ENCODE measurements at regions not wholly inside any gene's neighbourhood (a gene's known extent, or its start where the extent isn't known, plus 50 kb on each side); places are given as distances from the start of the nearest gene placed in this dataset.

DNA sequence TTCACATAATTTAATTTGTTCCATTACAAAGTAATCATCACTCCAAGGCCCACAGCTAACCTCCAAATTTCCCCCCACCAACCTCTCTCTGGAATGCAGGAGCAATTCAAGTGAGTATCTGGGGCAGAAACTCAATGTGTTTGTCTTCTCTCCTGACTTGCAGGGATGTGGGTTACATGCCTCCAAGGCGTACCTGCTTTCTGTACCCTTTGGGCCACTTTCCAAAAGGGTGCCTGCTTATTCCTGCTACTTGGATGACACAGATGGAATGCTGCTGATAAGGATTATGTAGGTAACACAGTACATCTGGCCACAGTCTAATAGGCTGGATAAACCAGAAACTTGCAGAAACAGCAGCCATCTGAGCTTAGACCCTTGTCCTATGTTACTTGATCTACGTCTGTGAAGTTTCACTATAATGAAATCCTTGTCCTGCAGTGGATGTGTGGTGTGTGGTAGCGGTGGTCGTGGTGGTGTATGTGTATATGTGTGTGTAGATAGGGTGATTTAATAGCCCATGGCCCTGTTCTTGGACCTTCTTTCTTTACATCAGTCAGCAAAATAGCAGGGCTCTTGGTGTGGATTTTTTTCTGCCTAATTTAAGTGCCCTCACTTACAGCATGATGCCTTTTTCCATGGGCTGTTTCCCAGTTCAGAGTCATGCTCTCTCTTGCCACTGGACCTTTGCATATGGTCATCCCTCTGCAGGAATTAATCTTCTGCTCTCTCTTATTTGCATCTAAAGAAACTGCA lies 175.9 kb downstream of the ZDHHC21 start:
- DNase-seq = no peak

DNA sequence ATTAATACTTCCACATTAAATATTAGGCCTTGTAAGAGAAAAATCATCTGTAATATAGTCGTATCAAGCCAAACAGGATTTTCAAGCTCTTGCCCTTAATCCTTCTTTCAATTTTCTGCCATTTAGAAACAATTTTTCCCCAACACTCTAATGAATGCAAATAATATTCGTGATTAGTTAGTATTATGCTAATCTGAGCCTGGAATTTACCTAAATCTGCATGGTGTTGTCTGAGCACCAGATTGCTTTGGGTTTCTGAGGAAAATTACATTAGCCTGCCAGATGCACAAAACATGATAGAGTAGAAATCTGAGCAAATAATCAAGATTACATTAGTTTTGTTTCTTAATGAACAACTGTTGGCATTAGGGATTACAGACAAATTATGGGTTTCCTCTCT lies 176.6 kb downstream of the ZDHHC21 start:
- no peak for DNase-seq

DNA sequence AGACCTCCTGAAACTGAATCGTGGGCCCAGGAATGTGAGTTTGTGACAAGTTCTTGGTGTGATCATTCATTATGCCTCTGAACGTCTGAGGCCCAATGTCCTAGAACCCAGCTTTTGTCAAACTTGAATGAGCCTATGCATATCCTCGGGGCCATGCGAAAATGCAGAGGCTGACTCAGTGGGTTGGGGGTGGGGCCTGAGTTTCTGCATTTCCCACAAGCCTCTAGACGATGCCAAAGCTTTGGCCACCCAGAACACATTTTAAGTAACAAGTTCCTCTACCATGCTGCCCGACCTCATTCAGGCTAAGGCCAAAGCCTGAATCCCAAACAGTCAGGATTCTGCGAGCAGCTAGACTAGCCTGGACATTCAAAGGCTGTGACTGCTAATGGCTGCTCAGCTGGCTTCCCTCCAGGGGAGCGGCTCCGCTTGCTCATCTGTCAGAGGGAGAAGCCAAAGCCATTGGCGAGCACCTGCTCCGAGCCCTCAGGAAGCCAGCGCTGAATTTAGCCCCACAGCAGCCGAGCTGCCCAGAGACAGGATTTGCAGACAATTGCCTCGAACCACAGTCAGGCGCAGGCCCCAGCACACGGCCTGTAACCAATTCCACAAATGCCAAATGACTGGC lies 177.5 kb downstream of the ZDHHC21 start:
- DNase-seq = no peak

DNA sequence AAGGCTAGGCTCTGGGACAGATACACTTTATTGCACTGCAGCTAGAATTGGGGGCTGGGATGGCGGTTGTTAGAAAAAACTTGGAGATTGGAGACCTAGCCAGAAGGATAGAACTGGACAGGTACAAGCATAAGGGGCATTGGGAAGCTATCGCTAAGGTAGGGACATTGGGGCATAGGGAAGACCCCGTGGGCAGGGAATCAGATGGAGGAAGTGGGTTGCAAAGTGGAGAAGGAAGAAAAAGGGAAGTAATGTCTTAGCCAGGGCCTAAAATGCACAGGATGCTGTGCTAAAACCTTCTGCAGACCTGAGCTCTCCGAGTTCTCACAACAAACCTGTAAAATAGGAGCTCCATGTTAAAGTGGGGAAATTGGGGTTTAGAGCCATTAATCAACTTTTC lies 178.2 kb downstream of the ZDHHC21 start:
- no peak for DNase-seq

DNA sequence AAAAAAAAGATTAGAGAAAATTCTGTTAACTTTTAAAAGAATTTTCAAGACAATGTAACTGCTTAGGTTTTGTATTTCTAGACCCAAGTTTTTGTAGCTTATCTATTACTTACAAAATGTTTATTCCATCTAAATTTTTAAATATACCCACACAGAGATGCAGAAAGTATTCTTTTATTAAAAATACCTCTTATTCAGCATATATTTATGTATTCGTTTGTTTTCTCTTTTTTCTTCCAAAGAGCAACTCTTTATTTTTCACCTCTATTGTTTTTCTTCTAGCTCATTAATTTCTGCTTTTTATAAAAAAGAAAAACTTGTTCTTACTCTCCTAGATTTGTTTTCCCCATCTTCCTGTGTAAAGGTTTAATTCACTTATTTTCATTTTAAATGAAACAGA lies 180.3 kb downstream of the ZDHHC21 start:
- no peak for DNase-seq

DNA sequence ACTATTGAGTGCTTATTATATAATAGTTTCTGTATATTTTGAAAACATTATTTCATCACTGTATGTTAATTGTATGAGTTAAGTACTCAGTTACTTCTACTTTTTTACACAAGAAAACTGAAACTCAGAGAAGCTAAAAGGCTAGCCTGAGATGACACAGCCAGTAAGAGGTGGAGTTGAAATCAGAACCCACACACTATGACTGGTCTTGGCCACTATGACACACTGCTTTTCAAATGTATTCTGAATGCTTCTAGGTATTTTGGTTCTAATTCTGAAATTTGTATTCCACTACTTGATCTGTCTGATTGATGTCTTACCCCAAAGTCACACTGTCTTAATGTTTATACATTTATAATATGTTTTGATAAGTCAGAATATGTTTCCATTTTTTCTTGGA lies 181.8 kb downstream of the ZDHHC21 start:
- no peak for DNase-seq

DNA sequence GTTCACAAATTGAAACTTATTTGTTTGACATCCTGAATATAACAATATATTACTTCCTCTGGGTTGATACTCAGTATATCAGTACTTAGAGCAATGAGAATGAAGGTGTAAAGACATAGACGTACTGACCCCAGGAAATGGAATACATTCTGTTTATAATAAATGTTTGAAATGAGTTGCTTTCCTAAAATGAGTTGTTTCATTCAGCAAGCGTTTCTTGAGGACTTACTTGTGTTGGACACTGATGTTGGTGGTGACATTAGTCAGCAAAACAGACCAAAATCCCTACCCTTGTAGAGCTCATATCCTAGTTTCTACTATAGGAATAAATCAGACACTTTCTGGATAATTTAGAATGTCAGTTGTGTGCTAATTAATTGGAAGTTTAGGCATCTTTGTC lies 184.3 kb downstream of the ZDHHC21 start:
- no peak for DNase-seq

DNA sequence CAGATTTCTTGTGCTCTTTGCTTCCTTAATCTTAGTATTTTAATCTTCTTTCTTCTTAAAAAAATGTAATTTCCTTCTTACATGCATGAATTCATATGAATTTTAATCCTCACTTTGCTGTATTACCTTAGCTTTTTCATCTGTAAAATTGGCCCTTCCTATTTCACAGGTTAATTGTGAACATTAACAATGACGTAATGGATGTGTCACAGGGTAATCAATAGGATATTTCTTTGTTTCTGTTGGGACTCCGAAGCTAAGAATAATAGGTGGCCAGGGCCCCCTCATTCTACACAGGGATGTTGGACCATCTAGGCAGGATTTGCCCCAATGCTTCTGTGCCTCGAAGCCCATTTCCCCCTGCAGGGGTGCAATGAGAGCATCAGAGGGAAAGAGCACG lies 187.4 kb upstream of the NFIB start:
- DNase-seq = no peak

DNA sequence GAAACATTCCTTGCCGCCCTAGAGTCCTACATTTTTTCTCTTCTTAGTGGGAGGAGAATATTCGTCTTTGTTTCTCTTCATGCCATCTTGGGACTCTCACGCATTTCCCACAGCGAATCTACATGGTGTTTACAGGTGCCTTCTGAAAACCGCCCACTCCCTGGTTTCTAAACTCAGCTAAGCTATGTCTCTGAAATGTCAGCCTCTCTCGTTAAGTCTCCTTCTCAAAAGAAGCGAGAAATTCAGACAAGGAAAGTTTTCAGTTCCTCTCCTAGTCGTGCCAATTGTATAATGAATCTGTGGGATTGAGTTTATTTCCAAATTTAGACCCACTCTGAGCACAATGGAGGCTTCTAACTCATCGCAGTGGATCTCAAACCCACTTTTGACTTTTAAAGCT lies 186.8 kb upstream of the NFIB start:
- DNase-seq = no peak

DNA sequence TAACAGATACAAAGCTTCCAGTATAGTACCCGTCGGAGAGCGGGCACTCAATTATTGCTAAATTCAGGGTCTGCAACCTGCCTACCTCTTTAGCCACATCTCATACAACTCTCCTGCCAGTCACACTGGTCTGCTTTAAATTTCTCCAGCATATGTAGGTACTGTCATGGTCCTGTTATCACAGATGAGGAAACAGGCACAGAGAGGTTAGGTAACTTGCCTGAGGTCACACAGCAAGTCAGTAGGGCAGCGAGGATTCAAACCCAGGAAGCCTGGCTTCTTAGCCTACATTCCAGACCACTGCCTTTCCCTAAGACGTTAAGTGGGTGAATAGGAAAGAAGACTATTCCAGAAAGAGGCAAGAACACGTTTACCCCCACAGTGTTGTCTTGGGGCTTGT lies 186.0 kb upstream of the NFIB start:
- no peak for DNase-seq

DNA sequence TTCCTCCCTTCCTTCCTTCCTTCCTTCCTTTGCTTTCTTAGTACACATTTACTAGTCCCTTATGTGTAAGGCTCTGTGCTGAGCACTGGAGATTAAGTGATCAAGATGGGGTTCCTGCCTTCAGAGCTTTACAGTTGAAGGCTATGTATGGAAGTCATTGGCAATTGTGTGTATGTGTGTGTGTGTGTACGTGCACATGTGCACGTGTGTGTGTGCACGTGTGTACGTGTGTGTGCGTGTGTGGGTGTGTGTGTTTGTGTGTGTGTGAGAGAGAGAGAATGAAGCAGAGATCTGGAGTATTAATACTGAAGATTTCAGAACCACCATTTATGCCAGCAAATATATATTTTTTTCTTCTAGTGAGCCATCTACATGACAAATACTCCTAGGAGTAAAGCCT lies 184.9 kb upstream of the NFIB start:
- DNase-seq = no peak

DNA sequence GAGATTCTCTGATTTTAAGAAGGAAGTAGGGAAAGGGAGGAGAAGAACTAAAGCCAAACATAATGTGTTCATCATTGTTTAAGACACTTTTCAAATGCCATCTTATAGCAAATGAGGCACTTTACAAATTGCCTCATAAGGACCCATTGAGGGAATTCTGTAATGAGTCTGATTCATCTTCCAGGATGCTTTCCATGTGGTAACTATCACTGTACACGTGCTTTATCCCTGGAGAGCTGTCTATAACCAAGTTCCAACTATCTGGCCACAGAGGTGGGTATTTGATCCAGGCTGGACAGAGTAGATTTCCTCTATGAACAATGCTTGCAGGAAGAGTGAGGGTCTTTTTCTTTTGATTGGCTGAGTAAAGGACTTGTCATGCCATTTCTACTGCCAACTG lies 183.5 kb upstream of the NFIB start:
- DNase-seq = no peak

DNA sequence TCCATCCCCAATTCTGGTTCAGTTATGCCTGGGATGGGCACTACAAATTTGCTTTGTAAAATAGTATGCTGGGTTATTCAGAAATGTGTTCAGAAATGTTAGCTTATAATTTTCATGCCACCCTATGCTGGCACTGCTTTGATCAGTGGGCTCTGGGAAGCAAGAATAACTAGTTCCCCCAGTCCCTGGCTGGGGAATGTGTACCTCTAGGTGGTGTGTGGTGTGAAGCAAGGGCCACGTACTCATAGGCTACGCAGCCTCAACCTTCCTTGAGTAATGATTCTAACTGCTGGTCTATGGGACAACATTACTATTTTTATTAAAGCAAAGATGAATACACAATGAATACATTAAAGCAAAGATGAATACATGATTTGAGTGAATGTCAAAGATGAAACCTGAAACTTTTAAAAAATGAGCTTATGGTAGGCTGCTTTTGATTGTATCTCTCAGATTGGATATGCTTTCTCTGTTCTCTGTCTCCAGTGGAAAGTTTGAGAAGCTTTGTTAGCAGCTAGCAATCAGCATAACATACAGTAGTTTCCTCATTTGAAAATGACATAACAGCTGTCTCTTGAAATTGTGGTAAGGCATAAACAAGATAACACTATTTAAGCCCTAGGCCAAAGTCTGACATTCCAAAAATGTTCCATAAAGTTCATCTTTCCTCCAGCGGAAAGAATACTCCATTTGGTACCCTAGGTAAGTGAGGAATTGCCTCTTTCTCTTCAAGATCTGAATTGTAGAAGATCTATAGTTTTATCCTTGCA lies 174.7 kb upstream of the NFIB start:
- DNase-seq = no peak

DNA sequence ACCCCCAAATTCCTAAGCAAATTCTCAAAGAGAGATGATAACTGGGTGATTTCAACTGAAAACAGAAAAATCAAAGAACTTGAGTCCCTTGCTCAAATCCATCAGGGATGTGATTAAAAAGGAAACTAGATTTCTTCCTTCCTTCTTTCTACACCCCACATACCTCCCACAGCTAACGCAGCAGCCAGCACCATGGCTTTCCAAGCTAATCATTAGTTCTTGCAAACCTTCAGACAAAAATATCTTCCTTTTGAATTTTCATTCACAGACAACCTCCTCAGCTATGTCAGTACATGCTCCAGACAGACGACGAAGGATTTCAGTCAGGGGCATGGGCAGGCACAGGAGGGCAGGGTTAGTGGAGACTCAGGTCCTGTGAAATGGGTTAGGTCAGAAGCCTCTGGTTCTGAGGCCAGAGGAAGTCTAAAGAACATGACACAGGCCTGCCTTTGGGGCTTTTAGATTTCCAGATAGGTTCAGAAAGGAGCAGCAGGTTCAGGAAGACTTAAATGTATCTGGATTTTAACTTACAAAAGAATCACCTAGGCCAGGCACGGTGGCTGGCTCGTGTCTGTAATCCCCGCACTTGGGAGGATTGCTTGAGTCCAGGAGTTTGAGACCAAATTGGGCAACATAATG lies 173.7 kb upstream of the NFIB start:
- DNase-seq = no peak

DNA sequence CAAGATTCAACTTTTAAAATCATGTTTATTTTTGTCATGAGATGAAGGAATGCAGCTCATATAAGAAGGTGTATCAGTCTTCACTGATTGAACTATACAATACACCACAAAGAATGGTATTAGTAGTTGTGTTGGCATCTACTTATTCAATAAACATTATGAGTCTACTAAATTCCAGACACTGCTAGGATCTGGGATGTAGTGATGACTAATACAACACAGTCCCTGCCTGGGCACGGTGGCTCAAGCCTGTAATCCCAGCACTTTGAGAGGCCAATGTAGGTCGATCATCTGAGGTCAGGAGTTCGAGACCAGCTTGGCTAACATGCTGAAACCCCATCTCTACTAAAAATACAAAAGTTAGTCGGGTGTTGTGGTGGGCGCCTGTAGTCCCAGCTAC lies 171.4 kb upstream of the NFIB start:
- DNase-seq = no peak

DNA sequence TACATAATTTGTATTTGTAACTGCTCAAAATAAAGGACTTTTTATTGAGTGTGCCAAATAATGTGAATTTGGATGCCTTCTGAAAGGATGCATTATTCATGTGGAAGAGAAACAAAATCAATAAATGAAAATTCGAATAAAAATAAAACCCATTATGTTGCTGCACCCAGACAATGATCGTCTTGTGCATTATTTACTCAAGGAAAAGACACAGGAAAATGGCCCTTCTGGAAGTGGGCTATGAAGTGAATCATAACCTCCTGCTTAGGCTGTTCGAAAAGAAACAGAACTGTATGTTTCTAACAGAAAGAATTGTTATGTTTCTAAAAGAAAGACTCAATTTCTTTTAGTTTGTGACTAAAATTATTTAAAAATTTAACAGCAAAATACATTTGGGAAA lies 168.9 kb upstream of the NFIB start:
- DNase-seq = no peak

DNA sequence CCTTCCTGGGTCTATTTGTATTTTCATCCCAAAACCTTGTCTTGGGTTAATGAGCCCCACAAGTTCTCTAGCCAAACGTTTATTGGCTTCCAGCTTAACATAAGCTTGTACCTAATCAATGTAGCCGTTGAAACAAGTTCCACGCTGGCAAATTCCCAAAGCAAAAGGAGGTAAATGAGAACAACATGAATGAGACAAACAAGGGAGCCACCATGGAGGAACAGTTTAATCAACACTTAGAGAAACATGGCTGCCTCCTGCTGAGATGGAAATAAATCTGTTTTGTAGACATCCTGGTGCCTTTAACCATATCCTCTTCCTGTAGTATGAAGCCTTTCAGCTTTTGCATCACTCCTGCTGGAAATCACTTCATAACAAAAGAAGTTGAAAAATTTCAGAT lies 166.6 kb upstream of the NFIB start:
- no peak for DNase-seq

DNA sequence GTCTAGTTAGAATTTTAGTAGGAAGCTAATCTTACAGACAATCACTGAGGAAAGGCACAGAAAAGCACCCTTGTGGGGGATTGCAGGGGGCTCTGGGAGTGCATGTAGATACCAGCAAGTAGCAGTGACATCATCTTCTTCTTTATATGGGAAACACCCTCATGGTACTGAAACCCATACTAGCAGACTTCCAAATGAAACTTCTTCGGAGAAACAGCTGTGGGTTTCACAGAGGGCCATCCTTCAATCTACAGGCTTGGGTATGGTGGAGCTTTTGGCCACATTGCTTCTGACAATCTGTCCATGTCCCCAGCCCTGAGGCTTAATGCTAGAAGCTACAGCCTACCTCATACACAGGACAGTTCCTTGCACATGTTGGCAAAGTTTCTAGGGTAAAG lies 165.2 kb upstream of the NFIB start:
- DNase-seq = no peak

DNA sequence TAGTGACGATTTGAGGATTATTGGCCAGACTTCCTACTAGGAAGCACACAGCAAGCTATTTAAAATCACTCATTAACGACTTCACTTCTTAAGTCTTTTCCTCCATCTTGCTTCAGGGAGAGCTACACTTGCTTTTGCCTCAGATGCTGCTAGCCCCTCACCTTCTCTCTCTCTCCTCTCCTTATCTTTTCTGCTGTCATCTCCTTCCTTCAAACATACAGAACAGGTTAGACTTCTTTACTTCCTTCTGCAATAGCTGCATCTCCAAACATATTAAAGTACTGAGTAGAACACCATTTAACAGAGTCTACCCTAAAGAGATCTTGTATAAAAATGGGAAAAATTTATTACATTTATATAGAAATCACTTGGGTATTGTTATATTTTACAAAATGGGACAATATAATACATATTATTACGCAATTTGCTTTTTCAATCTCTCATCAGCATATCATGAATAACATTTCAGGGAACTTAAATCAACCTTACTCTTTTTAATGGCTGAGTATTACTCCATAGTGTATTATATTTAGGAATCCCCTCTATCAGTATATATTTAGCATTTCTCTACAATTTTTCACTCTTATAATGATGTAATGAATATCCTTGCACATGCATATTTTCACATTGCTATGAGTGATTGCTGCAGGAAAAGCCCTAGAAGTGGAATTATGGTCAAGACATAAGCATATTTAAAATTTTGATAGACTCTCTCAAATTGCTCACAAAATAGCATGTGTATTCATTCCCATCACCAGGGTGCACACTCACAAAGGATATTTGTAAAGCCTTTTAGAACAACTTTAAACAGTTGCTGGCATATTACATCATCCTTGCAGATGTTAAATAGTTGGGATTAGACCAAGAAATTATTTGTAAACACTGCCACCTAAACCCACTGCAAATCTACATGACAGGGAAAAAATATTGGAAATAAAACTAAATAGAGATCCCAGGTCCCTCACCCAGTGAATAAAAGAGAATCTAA lies 164.5 kb upstream of the NFIB start:
- DNase-seq = no peak

DNA sequence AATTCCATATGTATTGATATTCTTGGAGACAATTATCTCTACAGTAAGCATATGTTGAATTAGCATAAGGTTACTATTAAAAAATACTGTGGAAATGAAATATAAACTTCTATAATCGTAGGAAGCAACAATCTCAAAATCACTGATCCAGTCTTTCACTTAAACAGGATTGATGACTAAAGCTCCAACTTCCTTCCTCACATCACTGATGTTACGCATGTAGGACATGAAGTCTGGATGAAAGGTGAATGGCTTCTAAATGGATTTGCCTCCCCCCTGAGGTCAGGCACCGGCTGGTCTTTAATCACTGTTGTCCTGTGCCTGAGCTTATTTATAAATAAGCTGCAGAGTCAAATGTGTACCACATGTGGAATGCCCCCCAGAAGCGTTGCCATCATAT lies 157.1 kb upstream of the NFIB start:
- DNase-seq = no peak

DNA sequence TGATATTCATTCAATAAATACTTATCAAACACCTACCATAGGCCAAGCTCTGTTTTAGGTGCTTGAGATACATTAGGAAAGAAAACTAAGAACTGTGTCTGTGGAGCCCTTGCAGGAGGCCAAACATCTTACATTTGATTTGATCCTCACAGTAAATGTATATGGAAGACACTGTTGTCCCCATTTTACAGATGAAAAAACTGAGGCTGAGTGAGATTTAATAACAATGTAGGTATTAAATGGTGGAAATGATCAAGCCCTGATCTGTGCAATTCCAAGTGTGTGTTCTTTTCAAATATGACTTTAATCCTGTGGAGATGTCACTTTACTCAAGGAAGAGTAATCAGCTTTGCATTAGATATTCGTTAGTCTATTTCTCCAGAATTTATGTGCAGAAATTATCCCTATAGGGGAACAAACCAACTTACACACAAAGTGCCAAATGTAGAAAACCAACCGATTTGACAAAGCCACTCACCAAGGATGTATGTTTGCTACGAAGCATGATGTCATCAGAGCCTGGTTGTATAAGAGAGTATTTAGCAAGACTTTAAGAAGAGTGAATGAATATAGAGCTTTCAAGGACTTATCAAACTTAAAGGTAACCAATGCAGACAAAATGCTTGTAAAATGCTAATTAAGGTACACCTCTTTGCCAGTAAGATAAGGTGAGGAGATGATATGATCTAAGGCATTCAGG lies 153.9 kb upstream of the NFIB start:
- no peak for DNase-seq

DNA sequence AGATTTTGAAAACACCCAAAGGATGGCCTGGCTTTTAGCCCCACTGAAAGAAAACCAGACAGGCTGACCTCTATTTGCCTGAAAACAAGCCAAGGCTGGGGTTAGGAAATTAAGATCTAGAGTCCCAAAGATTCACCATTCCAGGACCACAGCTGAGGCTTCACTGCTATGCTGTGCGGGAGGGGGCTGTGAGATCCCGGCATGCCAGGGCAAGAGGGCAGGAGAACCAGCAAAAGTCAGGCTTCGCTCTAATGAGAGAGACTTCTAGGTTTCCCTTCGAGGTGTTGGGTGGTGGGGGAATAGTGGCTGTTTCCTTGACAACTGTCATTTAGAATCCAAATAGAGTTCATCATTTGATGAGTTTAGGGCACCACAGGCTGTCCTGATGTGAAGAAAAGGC lies 152.9 kb upstream of the NFIB start:
- DNase-seq = no peak
